ENCODE measurements at regions not wholly inside any gene's neighbourhood (a gene's known extent, or its start where the extent isn't known, plus 50 kb on each side); places are given as distances from the start of the nearest gene placed in this dataset.

GRCh38 chr2:162992828-162993227, 154.3 kb upstream of the KCNH7 start:
- H3K9ac ChIP-seq (ENCODE audit: insufficient read depth in 1 of 2, low read depth in 2 of 2, low read length in 2 of 2) = no peak overlapping the region
- H3K4me1 ChIP-seq (replicated peaks in 1 of 2; ENCODE audit: control insufficient read depth in 2 of 2, insufficient read depth in 2 of 2, low read length in 2 of 2) = no peaks in the 10 kb centered on the region
- no TSS peak for BruUV-seq (replicated peaks)
- FAIRE-seq (no peak), ATAC-seq (no peak), DNase-seq (ENCODE audit: extremely low read depth in 1 of 4, low spot score in 3 of 4) (no peak)
- H3K9me1 ChIP-seq (ENCODE audit: control insufficient read depth, insufficient read depth, low read length) = no peaks in the 10 kb centered on the region
- no peaks in the 10 kb centered on the region for H3K27me3 ChIP-seq (ENCODE audit: control insufficient read depth in 2 of 2, insufficient read depth in 2 of 2, low read length in 2 of 2)
- H3K79me2 ChIP-seq (ENCODE audit: control insufficient read depth, insufficient read depth, low read length) = no peaks in the 10 kb centered on the region
- in situ Hi-C loops (cut with MboI) (no loop called here), intact Hi-C loops (cut with micrococcal nuclease) (no loop called here)
- 0% methylated on average over 3 of the region's 3 CpGs for WGBS (ENCODE audit: insufficient coverage, low coverage, missing lambda C conversion rate)
- no peaks in the 10 kb centered on the region for H3K36me3 ChIP-seq (ENCODE audit: control insufficient read depth, insufficient read depth, low read length)
- TF ChIP-seq MEF2D (tag; conservative IDR thresholded peaks at IDR 0.05; ENCODE audit: low read depth) (no peak), CBX8 (IDR thresholded peaks at IDR 0.05; ENCODE audit: borderline replicate concordance, extremely low read depth, low read depth, low read length, poor library complexity, severe bottlenecking) (no peak), ARHGAP35 (IDR thresholded peaks at IDR 0.05; ENCODE audit: partially characterized antibody) (no peak), GABPA (tag; conservative IDR thresholded peaks at IDR 0.05; ENCODE audit: low read depth) (no peak), MYC (IDR thresholded peaks at IDR 0.05; ENCODE audit: low read depth, low read length) (no peak), MYC (CRISPR knock-in tag; IDR thresholded peaks at IDR 0.05; ENCODE audit: borderline replicate concordance, low read depth) (no peak), JUND (IDR thresholded peaks at IDR 0.05; ENCODE audit: borderline replicate concordance, low read depth, low read length) (no peak), JUND (tag; IDR thresholded peaks at IDR 0.05; ENCODE audit: borderline replicate concordance, low read depth, low read length) (no peak), MXI1 (IDR thresholded peaks at IDR 0.05; ENCODE audit: low read depth, low read length) (no peak), ZNF347 (CRISPR knock-in tag; IDR thresholded peaks at IDR 0.05; ENCODE audit: low read depth) (no peak), ETS2 (tag; IDR thresholded peaks at IDR 0.05; ENCODE audit: borderline replicate concordance, poor library complexity, severe bottlenecking) (no peak), SAFB2 (IDR thresholded peaks at IDR 0.05; ENCODE audit: borderline replicate concordance, low read depth, low read length, severe bottlenecking) (no peak), BRCA1 (IDR thresholded peaks at IDR 0.05) (no peak), BRCA1 (CRISPR knock-in tag; IDR thresholded peaks at IDR 0.05) (no peak), BRF2 (IDR thresholded peaks at IDR 0.05; ENCODE audit: borderline replicate concordance, insufficient read depth, insufficient read length) (no peak)
- TF ChIP-seq, protein P1, sequence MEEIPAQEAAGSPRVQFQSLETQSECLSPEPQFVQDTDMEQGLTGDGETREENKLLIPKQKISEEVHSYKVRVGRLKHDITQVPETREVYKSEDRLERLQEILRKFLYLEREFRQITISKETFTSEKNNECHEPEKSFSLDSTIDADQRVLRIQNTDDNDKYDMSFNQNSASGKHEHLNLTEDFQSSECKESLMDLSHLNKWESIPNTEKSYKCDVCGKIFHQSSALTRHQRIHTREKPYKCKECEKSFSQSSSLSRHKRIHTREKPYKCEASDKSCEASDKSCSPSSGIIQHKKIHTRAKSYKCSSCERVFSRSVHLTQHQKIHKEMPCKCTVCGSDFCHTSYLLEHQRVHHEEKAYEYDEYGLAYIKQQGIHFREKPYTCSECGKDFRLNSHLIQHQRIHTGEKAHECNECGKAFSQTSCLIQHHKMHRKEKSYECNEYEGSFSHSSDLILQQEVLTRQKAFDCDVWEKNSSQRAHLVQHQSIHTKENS (CRISPR knock-in tag; IDR thresholded peaks at IDR 0.05) = no peak
- H4K20me1 ChIP-seq (replicated peaks; ENCODE audit: control insufficient read depth, insufficient read depth, low read length) = no peaks in the 10 kb centered on the region
- H3K4me2 ChIP-seq (ENCODE audit: insufficient read depth, low read length) = no peak overlapping the region
- H3K4me3 ChIP-seq = no peak overlapping the region
- POLR2A ChIA-PET = no interaction called here
- no peaks in the 10 kb centered on the region; the same call in 1 of the 2 replicates for H3K9me3 ChIP-seq (replicated peaks; ENCODE audit: control insufficient read depth, insufficient read depth, low read depth, low read length)
- CTCF ChIA-PET (ENCODE audit: low intra/inter-chr PET ratio) = no interaction called here
- H3K27ac ChIP-seq (ENCODE audit: extremely low read depth, low read depth, low read length) = no peak overlapping the region
- H2AFZ ChIP-seq (ENCODE audit: low read depth, low read length) = no peak overlapping the region
